Naive thymus-derived CD4-positive, alpha-beta T cell (primary cell): ENCODE measurements at regions not wholly inside any gene's neighbourhood (a gene's known extent, or its start where the extent isn't known, plus 50 kb on each side); places are given as distances from the start of the nearest gene placed in this dataset.

Source experiments
- ATAC-seq: fragments of 150-1000 bp; cut with Tn5 transposase; 2 replicates; pipeline ENCODE4 v1.10.0; 2021; ENCODE audit warnings: mild to moderate bottlenecking, moderate library complexity
- CTCF ChIA-PET: fragments of 350-600 bp; sonication (Branson Sonifier 250); formaldehyde crosslinking; loops from one replicate; lab custom pipeline; 2021; ENCODE audit warnings: antibody characterized with exemption; lab: Charles Lee
- POLR2A ChIA-PET: fragments of 350-600 bp; sonication (Branson Sonifier 250); formaldehyde crosslinking; loops from one replicate; lab custom pipeline; 2021; ENCODE audit warnings: antibody characterized with exemption, inconsistent platforms; lab: Charles Lee
- DNase-seq, 9 donors: peaks; one replicate each; pipeline versions ENCODE4 v3.0.0 to v3.0.0-alpha.2; 2020 to 2022; ENCODE audit warnings: mixed read lengths in 1 of 9
- H3K27ac ChIP-seq: one replicate; pipeline ENCODE4 v1.7.0; 2013; ENCODE audit warnings: mild to moderate bottlenecking, low read depth, low read length, moderate library complexity
- H3K27me3 ChIP-seq, 2 donors: one replicate each; pipeline ENCODE4 v1.7.0; 2013; ENCODE audit warnings: low read length in 2 of 2, mild to moderate bottlenecking in 2 of 2, moderate library complexity in 2 of 2; ENCODE audit not compliant: control insufficient read depth in 2 of 2, insufficient read depth in 2 of 2
- H3K36me3 ChIP-seq, 3 experiments: 1 replicate in 2 of 3; 2 replicates in 1 of 3; pipeline ENCODE4 v1.7.0; 2013; ENCODE audit warnings: low read length in 3 of 3, mild to moderate bottlenecking in 3 of 3, moderate library complexity in 1 of 3; ENCODE audit not compliant: insufficient read depth in 3 of 3, control insufficient read depth in 2 of 3
- H3K4me1 ChIP-seq, 2 donors: one replicate each; pipeline ENCODE4 v1.7.0; 2013; ENCODE audit warnings: low read length in 2 of 2, mild to moderate bottlenecking in 2 of 2, moderate library complexity in 1 of 2; ENCODE audit not compliant: control insufficient read depth in 2 of 2, insufficient read depth in 2 of 2
- H3K4me3 ChIP-seq: 2 replicates; pipeline ENCODE4 v1.7.0; 2013; ENCODE audit warnings: mild to moderate bottlenecking, low read length
- H3K9me3 ChIP-seq, 3 experiments: 1 replicate in 2 of 3; 2 replicates in 1 of 3; pipeline ENCODE4 v1.7.0; 2013; ENCODE audit warnings: low read length in 3 of 3; ENCODE audit not compliant: control insufficient read depth in 2 of 3
- H3K27ac Mint-ChIP-seq, 9 donors: one replicate each; pipeline ENCODE4 v1.8.0; 2020 to 2022; ENCODE audit warnings: mixed read lengths in 9 of 9, mild to moderate bottlenecking in 8 of 9, moderate library complexity in 5 of 9, inconsistent platforms in 2 of 9
- H3K27me3 Mint-ChIP-seq, 5 donors: one replicate each; pipeline ENCODE4 v1.8.0; 2021 to 2022; ENCODE audit warnings: mixed read lengths in 5 of 5, mild to moderate bottlenecking in 1 of 5
- H3K36me3 Mint-ChIP-seq, 5 donors: one replicate each; pipeline ENCODE4 v1.8.0; 2020 to 2022; ENCODE audit warnings: mixed read lengths in 5 of 5, mild to moderate bottlenecking in 3 of 5, inconsistent platforms in 1 of 5
- H3K4me1 Mint-ChIP-seq, 7 donors: one replicate each; pipeline ENCODE4 v1.8.0; 2020 to 2022; ENCODE audit warnings: mixed read lengths in 7 of 7, mild to moderate bottlenecking in 3 of 7, inconsistent platforms in 1 of 7
- H3K4me3 Mint-ChIP-seq, 10 donors: one replicate each; pipeline ENCODE4 v1.8.0; 2020 to 2022; ENCODE audit warnings: mild to moderate bottlenecking in 10 of 10, mixed read lengths in 10 of 10, moderate library complexity in 6 of 10, inconsistent platforms in 2 of 10
- H3K9me3 Mint-ChIP-seq, 11 donors: one replicate each; pipeline ENCODE4 v1.8.0; 2020 to 2022; ENCODE audit warnings: mixed read lengths in 11 of 11, mild to moderate bottlenecking in 4 of 11, inconsistent platforms in 1 of 11, moderate library complexity in 1 of 11
- intact Hi-C, 2 donors: fragments of 100-400 bp; cut with micrococcal nuclease; formaldehyde crosslinking; loops; one replicate each; pipeline ENCODE4 v1.15.1; 2023

DNA sequence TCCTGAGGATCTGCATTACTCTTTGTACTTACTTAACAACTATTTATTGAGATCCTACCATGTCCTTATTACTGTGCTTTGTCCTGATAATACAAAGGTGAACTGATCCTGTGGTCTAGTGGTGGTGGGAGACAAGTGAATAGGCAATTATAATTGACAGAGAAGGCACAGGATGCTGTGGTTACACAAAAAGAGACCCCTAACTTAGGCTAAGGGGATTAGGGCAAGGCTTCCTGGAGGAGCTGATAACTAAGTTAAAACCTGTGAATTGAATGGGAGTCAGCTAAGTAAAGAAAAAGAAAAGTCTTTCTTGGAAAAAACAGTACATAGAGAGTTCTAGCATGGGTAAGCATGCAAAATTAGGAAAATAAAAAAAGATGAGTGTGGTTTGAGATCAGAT is 164.4 kb downstream of the LARP7 start:
- H3K27ac Mint-ChIP-seq = no peak overlapping the region
- POLR2A ChIA-PET = no interaction called here
- H3K9me3 Mint-ChIP-seq = no peaks in the 10 kb centered on the region
- Histone ChIP-seq H3K9me3 (no peaks in the 10 kb centered on the region), H3K4me1 (no peaks in the 10 kb centered on the region), H3K36me3 (no peaks in the 10 kb centered on the region), H3K27ac (no peak overlapping the region), H3K27me3 (no peaks in the 10 kb centered on the region), H3K4me3 (no peak overlapping the region)
- no peaks in the 10 kb centered on the region for H3K4me1 Mint-ChIP-seq
- ATAC-seq (no peak), DNase-seq (no peak)
- no peaks in the 10 kb centered on the region for H3K36me3 Mint-ChIP-seq
- H3K4me3 Mint-ChIP-seq = no peak overlapping the region
- intact Hi-C loops = no loop called here
- CTCF ChIA-PET = no interaction called here
- H3K27me3 Mint-ChIP-seq = peaks cover 8 to 23% (median 18%) of the 10 kb centered on the region in 5 donors

DNA sequence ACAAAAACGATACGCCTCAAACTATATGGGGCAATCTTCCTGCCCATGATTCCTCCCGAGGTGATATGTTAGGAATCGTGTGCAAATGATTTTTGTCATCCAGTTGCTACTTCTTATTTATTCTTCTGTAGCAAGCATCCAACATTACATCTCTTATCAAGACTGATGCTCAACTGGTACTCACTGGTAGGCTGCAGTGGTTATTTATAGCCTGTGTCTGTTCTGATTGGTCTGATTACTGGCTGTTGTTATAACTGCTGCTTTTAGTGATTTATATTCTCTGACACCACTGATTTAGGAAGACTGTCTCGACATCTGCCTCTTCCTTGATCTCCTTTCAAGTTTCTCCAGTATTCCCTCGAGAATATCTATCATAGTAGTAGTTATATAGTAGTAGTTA is 165.8 kb downstream of the LARP7 start:
- DNase-seq (no peak), ATAC-seq (no peak)
- POLR2A ChIA-PET = no interaction called here
- Mint-ChIP-seq H3K9me3 (no peaks in the 10 kb centered on the region), H3K4me3 (no peak overlapping the region), H3K36me3 (no peaks in the 10 kb centered on the region), H3K4me1 (no peaks in the 10 kb centered on the region), H3K27ac (no peak overlapping the region), H3K27me3 (peaks cover 5 to 23% (median 19%) of the 10 kb centered on the region in 5 donors)
- CTCF ChIA-PET = no interaction called here
- Histone ChIP-seq H3K4me1 (no peaks in the 10 kb centered on the region), H3K4me3 (no peak overlapping the region), H3K36me3 (no peaks in the 10 kb centered on the region), H3K9me3 (no peaks in the 10 kb centered on the region), H3K27ac (no peak overlapping the region), H3K27me3 (no peaks in the 10 kb centered on the region)
- intact Hi-C loops = no loop called here

DNA sequence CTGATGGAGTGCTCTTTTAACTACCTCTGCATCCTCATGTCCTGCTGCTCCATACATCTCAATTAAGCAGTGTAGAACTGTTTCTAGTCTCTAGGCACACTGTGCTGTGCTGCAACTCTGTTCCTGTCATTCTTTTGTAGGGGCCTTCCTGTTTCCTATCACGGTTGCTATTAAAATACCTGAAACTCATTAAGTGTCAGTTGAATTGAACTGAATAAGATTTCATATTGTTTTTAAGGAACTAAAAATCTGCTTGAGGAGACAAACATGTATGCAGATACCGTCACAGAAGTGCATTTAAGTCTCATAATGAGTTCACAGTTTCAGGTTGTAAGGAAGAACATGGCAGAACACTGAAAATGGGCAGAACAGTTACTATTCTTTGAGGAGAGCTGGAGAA is 170.1 kb downstream of the LARP7 start:
- ChIA-PET POLR2A (no interaction called here), CTCF (no interaction called here)
- no peak for ATAC-seq
- intact Hi-C loops = no loop called here
- Histone ChIP-seq H3K4me1 (no peaks in the 10 kb centered on the region), H3K27ac (no peak overlapping the region), H3K36me3 (no peaks in the 10 kb centered on the region), H3K9me3 (no peaks in the 10 kb centered on the region), H3K27me3 (no peaks in the 10 kb centered on the region), H3K4me3 (no peak overlapping the region)
- Mint-ChIP-seq H3K27ac (no peak overlapping the region), H3K9me3 (peaks cover 0 to 4% (median 0%) of the 10 kb centered on the region in 11 donors), H3K36me3 (no peaks in the 10 kb centered on the region), H3K4me1 (peaks cover 0 to 3% (median 0%) of the 10 kb centered on the region in 7 donors), H3K4me3 (no peak overlapping the region), H3K27me3 (peaks cover 2 to 22% (median 9%) of the 10 kb centered on the region in 5 donors)
- DNase-seq = no peak

- Histone ChIP-seq H3K27me3 (no peaks in the 10 kb centered on the region), H3K27ac (no peak overlapping the region), H3K36me3 (no peaks in the 10 kb centered on the region), H3K4me3 (no peak overlapping the region), H3K4me1 (no peaks in the 10 kb centered on the region), H3K9me3 (no peaks in the 10 kb centered on the region)
- Mint-ChIP-seq H3K36me3 (no peaks in the 10 kb centered on the region), H3K9me3 (peaks cover 0 to 7% (median 0%) of the 10 kb centered on the region in 11 donors), H3K27ac (no peak overlapping the region), H3K27me3 (peaks cover 2 to 22% (median 8%) of the 10 kb centered on the region in 5 donors), H3K4me3 (no peak overlapping the region), H3K4me1 (peaks cover 0 to 3% (median 0%) of the 10 kb centered on the region in 7 donors)
- no peak for ATAC-seq
- intact Hi-C loops = no loop called here
- no peak for DNase-seq
- CTCF ChIA-PET = no interaction called here
- POLR2A ChIA-PET = no interaction called here
These were observed 171.1 kb downstream of the LARP7 start for GRCh38 chr4:112808001-112808400.

- Histone ChIP-seq H3K4me1 (no peaks in the 10 kb centered on the region), H3K27ac (no peak overlapping the region), H3K36me3 (no peaks in the 10 kb centered on the region), H3K9me3 (no peaks in the 10 kb centered on the region), H3K27me3 (no peaks in the 10 kb centered on the region), H3K4me3 (no peak overlapping the region)
- no peak overlapping the region for H3K27ac Mint-ChIP-seq
- H3K4me3 Mint-ChIP-seq = no peak overlapping the region
- DNase-seq (no peak), ATAC-seq (no peak)
- ChIA-PET CTCF (no interaction called here), POLR2A (no interaction called here)
- H3K36me3 Mint-ChIP-seq = no peaks in the 10 kb centered on the region
- peaks cover 0 to 4% (median 0%) of the 10 kb centered on the region in 11 donors for H3K9me3 Mint-ChIP-seq
- intact Hi-C loops = no loop called here
- peaks cover 7 to 14% (median 9%) of the 10 kb centered on the region in 7 donors for H3K4me1 Mint-ChIP-seq
- peaks cover 3 to 17% (median 13%) of the 10 kb centered on the region in 5 donors for H3K27me3 Mint-ChIP-seq
These were observed 176.8 kb downstream of the LARP7 start for GRCh38 chr4:112813790-112814189.

DNA sequence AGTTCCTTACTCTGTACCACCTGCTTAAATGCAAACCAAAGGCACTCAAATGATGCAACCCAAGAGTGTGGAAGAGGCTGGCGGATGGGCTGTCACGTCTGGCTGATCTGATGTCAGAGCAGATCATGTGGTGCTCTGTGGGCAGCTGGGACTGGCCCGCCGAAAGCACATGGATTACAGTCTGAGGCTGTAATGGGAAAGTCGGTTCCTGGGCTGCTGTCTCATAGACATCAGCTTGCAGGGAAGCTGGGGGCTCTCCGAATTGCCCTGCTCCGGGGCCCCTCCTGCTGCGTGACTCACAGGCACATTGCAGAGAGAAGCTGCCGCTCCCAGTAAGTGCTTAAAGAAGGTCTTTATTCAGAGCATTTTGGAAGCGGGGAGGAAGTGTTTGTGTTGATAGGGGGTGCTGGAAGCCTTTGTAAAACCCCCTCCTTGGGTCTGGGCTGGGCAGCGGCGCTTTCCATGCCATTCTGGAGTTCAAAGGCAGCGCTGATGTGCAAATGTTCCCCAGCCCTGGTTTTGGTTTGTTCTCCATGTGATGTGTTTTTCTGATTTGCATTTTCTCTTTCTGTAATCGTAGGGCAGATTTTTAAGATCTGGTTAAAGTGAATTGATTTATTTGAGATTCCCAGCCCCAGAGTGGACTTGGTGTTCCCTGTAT is 181.1 kb downstream of the LARP7 start:
- Mint-ChIP-seq H3K27ac (peak overlapping the region in 1 of 9 donors; percentile 85), H3K4me1 (peaks cover 7 to 22% (median 9%) of the 10 kb centered on the region in 7 donors), H3K9me3 (peaks cover 0 to 2% (median 0%) of the 10 kb centered on the region in 11 donors), H3K27me3 (peaks cover 6 to 35% (median 29%) of the 10 kb centered on the region in 5 donors), H3K36me3 (no peaks in the 10 kb centered on the region), H3K4me3 (peak overlapping the region in 9 of 10 donors; percentile 4 to 84 (median 29))
- DNase-seq = peak in 1 of 9 donors; percentile 55
- intact Hi-C loops = loop anchor here in 1 of 2 donors (5.0 kb wide), 1 partner anchor 181 kb away; the partner anchor contains the start of genes LARP7 and ZGRF1
- H3K27ac ChIP-seq = no peak overlapping the region
- H3K9me3 ChIP-seq = no peaks in the 10 kb centered on the region
- POLR2A ChIA-PET = no interaction called here
- H3K4me3 ChIP-seq = no peak overlapping the region
- no peaks in the 10 kb centered on the region for H3K4me1 ChIP-seq
- no peaks in the 10 kb centered on the region for H3K36me3 ChIP-seq
- ATAC-seq = peak; percentile 56
- CTCF ChIA-PET = no interaction called here
- H3K27me3 ChIP-seq = no peaks in the 10 kb centered on the region

GRCh38 chr4:112818594-112818965 is 181.6 kb downstream of the LARP7 start:
- ATAC-seq (no peak), DNase-seq (no peak)
- peaks cover 7 to 22% (median 9%) of the 10 kb centered on the region in 7 donors for H3K4me1 Mint-ChIP-seq
- H3K36me3 ChIP-seq = no peaks in the 10 kb centered on the region
- H3K36me3 Mint-ChIP-seq = no peaks in the 10 kb centered on the region
- intact Hi-C loops = loop anchor here in 1 of 2 donors (5.0 kb wide), 1 partner anchor 181 kb away; the partner anchor contains the start of genes LARP7 and ZGRF1
- CTCF ChIA-PET = no interaction called here
- H3K27me3 Mint-ChIP-seq = peaks cover 6 to 35% (median 29%) of the 10 kb centered on the region in 5 donors
- no peak overlapping the region for H3K27ac ChIP-seq
- POLR2A ChIA-PET = no interaction called here
- peak overlapping the region in 8 of 10 donors; percentile 4 to 84 (median 42) for H3K4me3 Mint-ChIP-seq
- no peaks in the 10 kb centered on the region for H3K9me3 ChIP-seq
- no peak overlapping the region for H3K4me3 ChIP-seq
- peak overlapping the region in 1 of 9 donors; percentile 85 for H3K27ac Mint-ChIP-seq
- no peaks in the 10 kb centered on the region for H3K27me3 ChIP-seq
- H3K4me1 ChIP-seq = no peaks in the 10 kb centered on the region
- H3K9me3 Mint-ChIP-seq = peaks cover 0 to 2% (median 0%) of the 10 kb centered on the region in 11 donors
